Ascending aorta (tissue), 2 donors: ENCODE measurements at regions not wholly inside any gene's neighbourhood (a gene's known extent, or its start where the extent isn't known, plus 50 kb on each side); places are given as distances from the start of the nearest gene placed in this dataset.
"Not testable (repeated sequence)": the region's sequence is repeated elsewhere in the genome, so short reads cannot be mapped to it uniquely, and the experiment has no call there.

Experiments used
- DNase-seq, 2 donors: peaks; one replicate each; pipeline ENCODE4 v3.0.0-alpha.2; 2019; ENCODE audit warnings: low spot score in 2 of 2
- H3K27ac ChIP-seq, 2 donors: fragments of 200-600 bp; sonication (generic); one replicate each; pipeline ENCODE4 v1.5.1; 2016 to 2017; ENCODE audit warnings: mild to moderate bottlenecking in 1 of 2
- H3K27me3 ChIP-seq: fragments of 200-600 bp; sonication (generic); one replicate; pipeline ENCODE4 v1.5.1; 2017
- H3K36me3 ChIP-seq, 2 donors: fragments of 200-600 bp; sonication (generic); one replicate each; pipeline ENCODE4 v1.5.1; 2016
- H3K4me1 ChIP-seq, 2 donors: fragments of 200-600 bp; sonication (generic); one replicate each; pipeline ENCODE4 v1.5.1; 2016 to 2017; ENCODE audit warnings: mild to moderate bottlenecking in 1 of 2
- H3K4me3 ChIP-seq, 2 donors: fragments of 200-600 bp; sonication (generic); one replicate each; pipeline ENCODE4 v1.5.1; 2016 to 2017; ENCODE audit warnings: mild to moderate bottlenecking in 1 of 2
- H3K9me3 ChIP-seq, 2 donors: fragments of 200-600 bp; sonication (generic); one replicate each; pipeline ENCODE4 v1.5.1; 2016
- CTCF ChIP-seq, 3 experiments: fragments of 200-600 bp in 2 of 3; fragments of 450-650 bp in 1 of 3; sonication (generic) in 2 of 3; IDR thresholded peaks; one replicate each; pipeline ENCODE4 v1.5.1; 2016 to 2019; ENCODE audit warnings: antibody characterized with exemption in 3 of 3, mild to moderate bottlenecking in 1 of 3, moderate library complexity in 1 of 3
- intact Hi-C: fragments of 100-400 bp; cut with DNase I; formaldehyde crosslinking; loops from one replicate; pipeline ENCODE4 v1.15.1; 2023

- Histone ChIP-seq H3K4me1 (no peaks in the 10 kb centered on the region), H3K9me3 (no peaks in the 10 kb centered on the region), H3K4me3 (no peak overlapping the region), H3K27me3 (no peaks in the 10 kb centered on the region), H3K36me3 (no peaks in the 10 kb centered on the region), H3K27ac (no peak overlapping the region)
- intact Hi-C loops, result no loop called here
- no peak for DNase-seq
- no peak for TF ChIP-seq CTCF (IDR thresholded peaks at IDR 0.05)
Observed at GRCh38 chr5:68685863-68686262, 408.0 kb upstream of the SLC30A5 start.

- no peak overlapping the region for H3K27ac ChIP-seq
- no peak for TF ChIP-seq CTCF (IDR thresholded peaks at IDR 0.05)
- no peaks in the 10 kb centered on the region for H3K4me1 ChIP-seq
- no peaks in the 10 kb centered on the region for H3K36me3 ChIP-seq
- no peak overlapping the region for H3K4me3 ChIP-seq
- H3K9me3 ChIP-seq, result peaks cover 0 to 4% of the 10 kb centered on the region in 2 donors
- DNase-seq, result no peak
- no peaks in the 10 kb centered on the region for H3K27me3 ChIP-seq
- intact Hi-C loops, result no loop called here
Observed at GRCh38 chr5:68688547-68688946, 405.3 kb upstream of the SLC30A5 start.

GRCh38 chr5:68689010-68689409, 404.8 kb upstream of the SLC30A5 start:
- H3K4me3 ChIP-seq, result no peak overlapping the region
- no peaks in the 10 kb centered on the region for H3K36me3 ChIP-seq
- no peaks in the 10 kb centered on the region for H3K4me1 ChIP-seq
- TF ChIP-seq CTCF (IDR thresholded peaks at IDR 0.05), result no peak
- intact Hi-C loops, result no loop called here
- no peak overlapping the region for H3K27ac ChIP-seq
- H3K9me3 ChIP-seq, result peaks cover 0 to 4% of the 10 kb centered on the region in 2 donors
- no peaks in the 10 kb centered on the region for H3K27me3 ChIP-seq
- no peak for DNase-seq

- H3K27me3 ChIP-seq, H3K4me1 ChIP-seq, DNase-seq, H3K27ac ChIP-seq, H3K9me3 ChIP-seq, intact Hi-C loops, H3K36me3 ChIP-seq, H3K4me3 ChIP-seq: not testable (repeated sequence)
Observed at GRCh38 chr5:68691874-68692273, 401.9 kb upstream of the SLC30A5 start.

GRCh38 chr5:68698025-68698940, 395.5 kb upstream of the SLC30A5 start:
- Histone ChIP-seq H3K27ac (no peak overlapping the region), H3K27me3 (no peaks in the 10 kb centered on the region), H3K4me3 (no peak overlapping the region), H3K4me1 (no peaks in the 10 kb centered on the region), H3K36me3 (no peaks in the 10 kb centered on the region), H3K9me3 (no peaks in the 10 kb centered on the region)
- intact Hi-C loops, result no loop called here
- no peak for TF ChIP-seq CTCF (IDR thresholded peaks at IDR 0.05)
- no peak for DNase-seq

GRCh38 chr5:68699966-68700365, 393.8 kb upstream of the SLC30A5 start:
- DNase-seq, result no peak
- Histone ChIP-seq H3K4me1 (no peaks in the 10 kb centered on the region), H3K27ac (no peak overlapping the region), H3K4me3 (no peak overlapping the region), H3K27me3 (no peaks in the 10 kb centered on the region), H3K9me3 (no peaks in the 10 kb centered on the region), H3K36me3 (no peaks in the 10 kb centered on the region)
- intact Hi-C loops, result no loop called here
- no peak for TF ChIP-seq CTCF (IDR thresholded peaks at IDR 0.05)
